ENCODE measurements at regions not wholly inside any gene's neighbourhood (a gene's known extent, or its start where the extent isn't known, plus 50 kb on each side); places are given as distances from the start of the nearest gene placed in this dataset.

GRCh38 chr2:150944315-150944714 lies 317.3 kb downstream of the RBM43 start:
- Histone ChIP-seq H3K4me2 (ENCODE audit: unreplicated experiment) (no peak overlapping the region), H4K20me1 (ENCODE audit: insufficient read depth) (no peaks in the 10 kb centered on the region), H3K4me1 (ENCODE audit: insufficient read depth) (no peaks in the 10 kb centered on the region), H3K27ac (no peak overlapping the region), H3F3A (ENCODE audit: insufficient read depth) (no peaks in the 10 kb centered on the region), H3K27me3 (replicated peaks; ENCODE audit: insufficient read depth) (no peaks in the 10 kb centered on the region), H2AFZ (no peak overlapping the region), H3K9me3 (ENCODE audit: low read depth) (no peaks in the 10 kb centered on the region), H3K36me3 (ENCODE audit: low read depth) (no peaks in the 10 kb centered on the region), H3K9ac (no peak overlapping the region), H3K79me2 (ENCODE audit: insufficient read depth) (no peaks in the 10 kb centered on the region), H3K4me3 (no peak overlapping the region), H3K9me2 (ENCODE audit: insufficient read depth) (no peaks in the 10 kb centered on the region)
- 93 to 94% methylated on average over 1 of the region's 1 CpG for WGBS, 2 experiments (ENCODE audit: low coverage in 1 of 2, low lambda C conversion rate in 2 of 2, missing lambda C conversion rate in 2 of 2)
- no peak for TF ChIP-seq EZH2 (IDR thresholded peaks at IDR 0.05; ENCODE audit: insufficient read depth, poor library complexity, severe bottlenecking)
- TF ChIP-seq EZH2phosphoT487 (IDR thresholded peaks at IDR 0.05; ENCODE audit: insufficient read depth, low read depth): no peak
- no peak for DNase-seq
- in situ Hi-C loops (cut with MboI): no loop called here

GRCh38 chr2:150939087-150939486 lies 322.6 kb downstream of the RBM43 start:
- 92 to 98% methylated on average over 3 of the region's 3 CpGs for WGBS, 2 experiments (ENCODE audit: low coverage in 1 of 2, low lambda C conversion rate in 2 of 2, missing lambda C conversion rate in 2 of 2)
- no peak for DNase-seq
- Histone ChIP-seq H3F3A (ENCODE audit: insufficient read depth) (no peaks in the 10 kb centered on the region), H3K4me3 (no peak overlapping the region), H3K9me2 (ENCODE audit: insufficient read depth) (no peaks in the 10 kb centered on the region), H2AFZ (no peak overlapping the region), H3K36me3 (ENCODE audit: low read depth) (no peaks in the 10 kb centered on the region), H3K9me3 (ENCODE audit: low read depth) (no peaks in the 10 kb centered on the region), H3K27me3 (replicated peaks; ENCODE audit: insufficient read depth) (no peaks in the 10 kb centered on the region), H3K4me1 (ENCODE audit: insufficient read depth) (peaks cover 11% of the 10 kb centered on the region), H3K79me2 (ENCODE audit: insufficient read depth) (no peaks in the 10 kb centered on the region), H4K20me1 (ENCODE audit: insufficient read depth) (no peaks in the 10 kb centered on the region), H3K9ac (no peak overlapping the region), H3K27ac (no peak overlapping the region), H3K4me2 (ENCODE audit: unreplicated experiment) (no peak overlapping the region)
- in situ Hi-C loops (cut with MboI): no loop called here
- TF ChIP-seq EZH2 (IDR thresholded peaks at IDR 0.05; ENCODE audit: insufficient read depth, poor library complexity, severe bottlenecking) (no peak), EZH2phosphoT487 (IDR thresholded peaks at IDR 0.05; ENCODE audit: insufficient read depth, low read depth) (no peak)

GRCh38 chr2:150938527-150938926 lies 323.1 kb downstream of the RBM43 start:
- H3K79me2 ChIP-seq (ENCODE audit: insufficient read depth): no peaks in the 10 kb centered on the region
- no peaks in the 10 kb centered on the region for H3K9me2 ChIP-seq (ENCODE audit: insufficient read depth)
- H4K20me1 ChIP-seq (ENCODE audit: insufficient read depth): no peaks in the 10 kb centered on the region
- no peaks in the 10 kb centered on the region for H3K36me3 ChIP-seq (ENCODE audit: low read depth)
- no peak overlapping the region for H3K9ac ChIP-seq
- no peak for TF ChIP-seq EZH2phosphoT487 (IDR thresholded peaks at IDR 0.05; ENCODE audit: insufficient read depth, low read depth)
- no peak overlapping the region for H3K27ac ChIP-seq
- in situ Hi-C loops (cut with MboI): no loop called here
- 28% methylated on average over 4 of the region's 4 CpGs for WGBS, 2 experiments (ENCODE audit: low coverage in 1 of 2, low lambda C conversion rate in 2 of 2, missing lambda C conversion rate in 2 of 2)
- H3F3A ChIP-seq (ENCODE audit: insufficient read depth): no peaks in the 10 kb centered on the region
- H2AFZ ChIP-seq: no peak overlapping the region
- no peaks in the 10 kb centered on the region for H3K27me3 ChIP-seq (replicated peaks; ENCODE audit: insufficient read depth)
- peak; percentile 63 for DNase-seq
- H3K9me3 ChIP-seq (ENCODE audit: low read depth): no peaks in the 10 kb centered on the region
- H3K4me1 ChIP-seq (ENCODE audit: insufficient read depth): peaks cover 11% of the 10 kb centered on the region
- H3K4me2 ChIP-seq (ENCODE audit: unreplicated experiment): no peak overlapping the region
- no peak overlapping the region for H3K4me3 ChIP-seq

GRCh38 chr2:150937030-150937429 lies 324.6 kb downstream of the RBM43 start:
- no peak overlapping the region for H2AFZ ChIP-seq
- H3K9me2 ChIP-seq (ENCODE audit: insufficient read depth): no peaks in the 10 kb centered on the region
- TF ChIP-seq EZH2phosphoT487 (IDR thresholded peaks at IDR 0.05; ENCODE audit: insufficient read depth, low read depth): no peak
- no peak for TF ChIP-seq EZH2 (IDR thresholded peaks at IDR 0.05; ENCODE audit: insufficient read depth, poor library complexity, severe bottlenecking)
- DNase-seq: no peak
- H3K79me2 ChIP-seq (ENCODE audit: insufficient read depth): no peaks in the 10 kb centered on the region
- no peaks in the 10 kb centered on the region for H3K27me3 ChIP-seq (replicated peaks; ENCODE audit: insufficient read depth)
- in situ Hi-C loops (cut with MboI): no loop called here
- no peaks in the 10 kb centered on the region for H3K9me3 ChIP-seq (ENCODE audit: low read depth)
- H3K4me2 ChIP-seq (ENCODE audit: unreplicated experiment): no peak overlapping the region
- H3K9ac ChIP-seq: no peak overlapping the region
- peaks cover 11% of the 10 kb centered on the region for H3K4me1 ChIP-seq (ENCODE audit: insufficient read depth)
- no peak overlapping the region for H3K27ac ChIP-seq
- H4K20me1 ChIP-seq (ENCODE audit: insufficient read depth): no peaks in the 10 kb centered on the region
- H3K4me3 ChIP-seq: no peak overlapping the region
- H3K36me3 ChIP-seq (ENCODE audit: low read depth): no peaks in the 10 kb centered on the region
- WGBS, 2 experiments (ENCODE audit: low coverage in 1 of 2, low lambda C conversion rate in 2 of 2, missing lambda C conversion rate in 2 of 2): 59 to 83% methylated on average over 1 of the region's 1 CpG
- no peaks in the 10 kb centered on the region for H3F3A ChIP-seq (ENCODE audit: insufficient read depth)

- no peak overlapping the region for H2AFZ ChIP-seq
- H3K4me2 ChIP-seq (ENCODE audit: unreplicated experiment): no peak overlapping the region
- no peaks in the 10 kb centered on the region for H3F3A ChIP-seq (ENCODE audit: insufficient read depth)
- no peaks in the 10 kb centered on the region for H4K20me1 ChIP-seq (ENCODE audit: insufficient read depth)
- WGBS, 2 experiments (ENCODE audit: low coverage in 1 of 2, low lambda C conversion rate in 2 of 2, missing lambda C conversion rate in 2 of 2): 95 to 97% methylated on average over 3 of the region's 3 CpGs
- no peak for DNase-seq
- H3K9ac ChIP-seq: no peak overlapping the region
- no peaks in the 10 kb centered on the region for H3K36me3 ChIP-seq (ENCODE audit: low read depth)
- H3K27ac ChIP-seq: no peak overlapping the region
- no peak overlapping the region for H3K4me3 ChIP-seq
- no peaks in the 10 kb centered on the region for H3K79me2 ChIP-seq (ENCODE audit: insufficient read depth)
- H3K27me3 ChIP-seq (replicated peaks; ENCODE audit: insufficient read depth): no peaks in the 10 kb centered on the region
- no peaks in the 10 kb centered on the region for H3K9me3 ChIP-seq (ENCODE audit: low read depth)
- no peak for TF ChIP-seq EZH2phosphoT487 (IDR thresholded peaks at IDR 0.05; ENCODE audit: insufficient read depth, low read depth)
- no peak for TF ChIP-seq EZH2 (IDR thresholded peaks at IDR 0.05; ENCODE audit: insufficient read depth, poor library complexity, severe bottlenecking)
- in situ Hi-C loops (cut with MboI): no loop called here
- H3K4me1 ChIP-seq (ENCODE audit: insufficient read depth): no peaks in the 10 kb centered on the region
- no peaks in the 10 kb centered on the region for H3K9me2 ChIP-seq (ENCODE audit: insufficient read depth)
Measured at GRCh38 chr2:150931451-150931850, 330.2 kb downstream of the RBM43 start.
